HCT116 (cell line): ENCODE measurements at regions not wholly inside any gene's neighbourhood (a gene's known extent, or its start where the extent isn't known, plus 50 kb on each side); places are given as distances from the start of the nearest gene placed in this dataset.

Source experiments
- ATAC-seq: fragments of 200-7000 bp; cut with Tn5 transposase; 2 replicates; pipeline ENCODE4 v1.9.1; 2020; ENCODE audit warnings: mild to moderate bottlenecking, moderate library complexity
- BruUV-seq: library from RNA; stranded (reverse); fragments of 400-500 nt; replicated peaks from 2 replicates; lab custom pipeline; 2021; lab: Mats Ljungman, UMichigan
- CTCF ChIA-PET: fragments of 300-600 bp; sonication (Branson Sonifier 250); formaldehyde crosslinking; loops from one replicate; lab custom pipeline; 2021; ENCODE audit warnings: antibody characterized with exemption; lab: Charles Lee
- POLR2A ChIA-PET: fragments of 300-600, 350-600 bp; sonication (Branson Sonifier 250); formaldehyde crosslinking; loops from one replicate; lab custom pipeline; 2021; ENCODE audit warnings: antibody characterized with exemption; lab: Charles Lee
- RAD21 ChIA-PET, 2 experiments: fragments of 300-600 bp; sonication (Branson Sonifier 250); formaldehyde crosslinking; loops; one replicate each; lab custom pipeline; 2023; ENCODE audit warnings: low total read pairs in 2 of 2; ENCODE audit not compliant: uncharacterized antibody in 2 of 2, unreplicated experiment in 2 of 2, low non-redundant PET in 1 of 2; lab: Charles Lee
- DNase-seq: peaks from one replicate; pipeline ENCODE4 v3.0.0-alpha.2; 2010; ENCODE audit warnings: low read depth, low spot score
- H2AFZ ChIP-seq: fragments of 200-600 bp; shearing (Covaris generic), sonication (generic); 2 replicates; pipeline ENCODE4 v1.6.1; 2017; ENCODE audit warnings: low read depth, mixed run types, mixed read lengths, antibody characterized with exemption, low read length; ENCODE audit not compliant: poor library complexity, severe bottlenecking
- H3K27ac ChIP-seq: 2 replicates; pipeline ENCODE4 v1.5.1; 2012; ENCODE audit warnings: low read depth, low read length
- H3K27me3 ChIP-seq: fragments of 200-600 bp; sonication (generic); 2 replicates; pipeline ENCODE4 v1.6.1; 2016; ENCODE audit warnings: mixed run types, low read length, mixed read lengths; ENCODE audit not compliant: insufficient read depth
- H3K36me3 ChIP-seq, 2 experiments: fragments of 200-500 bp in 1 of 2; fragments of 200-600 bp in 1 of 2; sonication (Bioruptor generic) in 1 of 2; sonication (generic) in 1 of 2; 2 replicates each; pipeline versions ENCODE4 v1.5.1 to v1.6.1; 2014 to 2016; ENCODE audit warnings: low read length in 2 of 2, inconsistent platforms in 1 of 2, mixed read lengths in 1 of 2, mixed run types in 1 of 2; ENCODE audit not compliant: insufficient read depth in 2 of 2, control insufficient read depth in 1 of 2
- H3K4me1 ChIP-seq, 2 experiments: fragments of 200-600 bp in 1 of 2; sonication (generic) in 1 of 2; 2 replicates each; pipeline versions ENCODE4 v1.5.1 to v1.6.1; 2012 to 2017; ENCODE audit warnings: low read length in 2 of 2, inconsistent platforms in 1 of 2, mild to moderate bottlenecking in 1 of 2, mixed read lengths in 1 of 2, mixed run types in 1 of 2, moderate library complexity in 1 of 2; ENCODE audit not compliant: insufficient read depth in 2 of 2, control insufficient read depth in 1 of 2
- H3K4me2 ChIP-seq: fragments of 200-600 bp; sonication (generic); 2 replicates; pipeline ENCODE4 v1.6.1; 2017; ENCODE audit warnings: mixed run types, low read length, mixed read lengths
- H3K4me3 ChIP-seq, 2 experiments: fragments of 200-600 bp in 1 of 2; sonication (generic) in 1 of 2; replicated peaks in 1 of 2; 2 replicates each; pipeline ENCODE4 v1.5.1; 2011 to 2016; ENCODE audit warnings: low read length in 2 of 2, control low read depth in 1 of 2, low read depth in 1 of 2, mild to moderate bottlenecking in 1 of 2, mixed read lengths in 1 of 2, mixed run types in 1 of 2
- H3K79me2 ChIP-seq: fragments of 200-600 bp; sonication (generic); 2 replicates; pipeline ENCODE4 v1.6.1; 2017; ENCODE audit warnings: mild to moderate bottlenecking, mixed run types, low read length, moderate library complexity, mixed read lengths; ENCODE audit not compliant: insufficient read depth
- H3K9ac ChIP-seq: fragments of 200-600 bp; sonication (generic); 2 replicates; pipeline ENCODE4 v1.6.1; 2016; ENCODE audit warnings: low read length, mixed read lengths
- H3K9me2 ChIP-seq: fragments of 200-600 bp; sonication (generic), shearing (Covaris generic); 2 replicates; pipeline ENCODE4 v1.6.1; 2017; ENCODE audit warnings: mixed run types, mild to moderate bottlenecking, moderate library complexity; ENCODE audit not compliant: insufficient read depth
- H3K9me3 ChIP-seq, 2 experiments: fragments of 200-500 bp in 1 of 2; fragments of 200-600 bp in 1 of 2; sonication (Bioruptor generic) in 1 of 2; sonication (generic) in 1 of 2; 2 replicates each; pipeline ENCODE4 v1.6.1; 2014 to 2017; ENCODE audit warnings: low read length in 2 of 2, mixed read lengths in 2 of 2, inconsistent platforms in 1 of 2, low read depth in 1 of 2, mild to moderate bottlenecking in 1 of 2, mixed run types in 1 of 2, moderate library complexity in 1 of 2; ENCODE audit not compliant: control insufficient read depth in 1 of 2, insufficient read depth in 1 of 2
- H4K20me1 ChIP-seq: fragments of 200-600 bp; sonication (generic), shearing (Covaris generic); 2 replicates; pipeline ENCODE4 v1.6.1; 2017; ENCODE audit warnings: mixed run types, mild to moderate bottlenecking, moderate library complexity; ENCODE audit not compliant: insufficient read depth
- CBX3 ChIP-seq: IDR thresholded peaks from 2 replicates; pipeline ENCODE4 v1.6.1; 2012; ENCODE audit warnings: low read depth
- CEBPB ChIP-seq: IDR thresholded peaks from 2 replicates; pipeline ENCODE4 v1.6.1; 2012; ENCODE audit warnings: low read depth
- EGR1 ChIP-seq: IDR thresholded peaks from 2 replicates; pipeline ENCODE4 v1.6.1; 2012; ENCODE audit warnings: low read depth
- ELF1 ChIP-seq: IDR thresholded peaks from 2 replicates; pipeline ENCODE4 v1.6.1; 2012; ENCODE audit warnings: low read depth, borderline replicate concordance
- EZH2 ChIP-seq: fragments of 200-600 bp; sonication (generic); IDR thresholded peaks from 2 replicates; pipeline ENCODE4 v1.6.1; 2017; ENCODE audit warnings: antibody characterized with exemption, mixed run types
- EZH2phosphoT487 ChIP-seq: fragments of 200-600 bp; IDR thresholded peaks from 2 replicates; pipeline ENCODE4 v1.6.1; 2018; ENCODE audit warnings: antibody characterized with exemption, borderline replicate concordance
- FOSL1 ChIP-seq: IDR thresholded peaks from 2 replicates; pipeline ENCODE4 v1.6.1; 2012; ENCODE audit warnings: low read depth
- JUND ChIP-seq: IDR thresholded peaks from 2 replicates; pipeline ENCODE4 v1.6.1; 2012
- POLR2A ChIP-seq: IDR thresholded peaks from 2 replicates; pipeline ENCODE4 v1.7.0; 2011; ENCODE audit warnings: borderline replicate concordance; ENCODE audit not compliant: insufficient read depth, insufficient read length; ENCODE audit errors: extremely low read depth
- RAD21 ChIP-seq: IDR thresholded peaks from 2 replicates; pipeline ENCODE4 v1.6.1; 2012; ENCODE audit warnings: low read depth, mild to moderate bottlenecking
- SIN3A ChIP-seq: IDR thresholded peaks from 2 replicates; pipeline ENCODE4 v1.6.1; 2012; ENCODE audit warnings: low read depth
- SP1 ChIP-seq: IDR thresholded peaks from 2 replicates; pipeline ENCODE4 v1.6.1; 2012; ENCODE audit warnings: low read depth
- SRF ChIP-seq: IDR thresholded peaks from 2 replicates; pipeline ENCODE4 v1.6.1; 2012; ENCODE audit warnings: low read depth
- ZFX ChIP-seq: fragments of 450-650 bp; IDR thresholded peaks from 2 replicates; pipeline ENCODE4 v1.6.1; 2017
- ZNF274 ChIP-seq: fragments of 200-500 bp; sonication (Bioruptor generic); IDR thresholded peaks from 2 replicates; pipeline ENCODE4 v1.6.1; 2014; ENCODE audit warnings: mild to moderate bottlenecking, low read depth, low read length, inconsistent platforms
- intact Hi-C: fragments of 100-400 bp; cut with micrococcal nuclease; formaldehyde crosslinking; loops from 2 replicates; pipeline ENCODE4 v1.10.0; 2022
- TF ChIP-seq, protein P1 (sequence below): IDR thresholded peaks from 2 replicates; pipeline ENCODE4 v1.6.1; 2012
- TF ChIP-seq, protein P2 (sequence below): IDR thresholded peaks from 2 replicates; pipeline ENCODE4 v1.6.1; 2012

DNA sequence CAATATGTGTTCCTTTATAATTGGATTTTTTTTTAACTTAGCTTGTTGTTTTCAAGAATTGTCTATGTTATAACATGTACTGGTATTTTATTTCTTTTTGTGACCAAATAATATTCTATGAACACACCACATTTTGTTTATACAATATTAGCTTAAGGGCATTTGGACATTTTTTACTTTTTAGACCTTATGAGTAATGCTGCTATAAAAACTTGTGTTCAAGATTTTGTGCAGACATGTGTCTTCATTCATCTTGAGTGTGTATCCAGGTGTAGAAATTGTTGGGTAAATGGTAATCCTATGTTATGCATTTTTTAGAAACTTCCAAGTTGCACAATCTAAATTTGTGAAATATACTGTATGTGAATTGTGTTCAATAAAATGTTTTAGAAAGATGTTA, 936.7 kb downstream of the CCSER2 start:
- Histone ChIP-seq H3K9ac (no peak overlapping the region), H3K27ac (no peak overlapping the region), H3K4me3 (no peak overlapping the region), H3K4me2 (no peak overlapping the region), H3K9me2 (no peaks in the 10 kb centered on the region), H3K4me1 (no peaks in the 10 kb centered on the region), H3K36me3 (no peaks in the 10 kb centered on the region)
- no peak for ATAC-seq
- intact Hi-C loops: no loop called here
- no peak for TF ChIP-seq SIN3A
- TF ChIP-seq ELF1: no peak
- TF ChIP-seq CEBPB: no peak
- no peak for TF ChIP-seq EZH2
- no peak for TF ChIP-seq JUND
- no peak for TF ChIP-seq FOSL1
- TF ChIP-seq, protein P1, sequence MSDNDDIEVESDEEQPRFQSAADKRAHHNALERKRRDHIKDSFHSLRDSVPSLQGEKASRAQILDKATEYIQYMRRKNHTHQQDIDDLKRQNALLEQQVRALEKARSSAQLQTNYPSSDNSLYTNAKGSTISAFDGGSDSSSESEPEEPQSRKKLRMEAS: no peak
- TF ChIP-seq ZNF274: no peak
- TF ChIP-seq EZH2phosphoT487: no peak
- no peak for TF ChIP-seq EGR1
- no peak for TF ChIP-seq SRF
- no peak for TF ChIP-seq SP1
- TF ChIP-seq, all 23 proteins: peak for 0
- ChIA-PET CTCF (no interaction called here), RAD21 (no interaction called here), POLR2A (no interaction called here)
- no TSS peak for BruUV-seq
- H2AFZ ChIP-seq: no peak overlapping the region
- H3K79me2 ChIP-seq: no peaks in the 10 kb centered on the region
- DNase-seq: no peak
- H4K20me1 ChIP-seq: no peaks in the 10 kb centered on the region
- H3K27me3 ChIP-seq: no peaks in the 10 kb centered on the region
- no peaks in the 10 kb centered on the region for H3K9me3 ChIP-seq

GRCh38 chr10:85266808-85267207, 938.4 kb downstream of the CCSER2 start:
- Histone ChIP-seq H2AFZ (no peak overlapping the region), H3K36me3 (no peaks in the 10 kb centered on the region), H3K79me2 (no peaks in the 10 kb centered on the region), H3K9me2 (no peaks in the 10 kb centered on the region), H3K27ac (no peak overlapping the region), H3K4me1 (no peaks in the 10 kb centered on the region), H4K20me1 (no peaks in the 10 kb centered on the region), H3K4me2 (no peak overlapping the region), H3K4me3 (no peak overlapping the region), H3K27me3 (no peaks in the 10 kb centered on the region), H3K9me3 (no peaks in the 10 kb centered on the region), H3K9ac (no peak overlapping the region)
- ChIA-PET CTCF (no interaction called here), POLR2A (no interaction called here), RAD21 (no interaction called here)
- intact Hi-C loops: no loop called here
- DNase-seq (no peak), ATAC-seq (no peak)
- no TSS peak for BruUV-seq
- TF ChIP-seq ELF1: no peak
- no peak for TF ChIP-seq POLR2A
- TF ChIP-seq, protein P2, sequence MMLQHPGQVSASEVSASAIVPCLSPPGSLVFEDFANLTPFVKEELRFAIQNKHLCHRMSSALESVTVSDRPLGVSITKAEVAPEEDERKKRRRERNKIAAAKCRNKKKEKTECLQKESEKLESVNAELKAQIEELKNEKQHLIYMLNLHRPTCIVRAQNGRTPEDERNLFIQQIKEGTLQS: no peak
- TF ChIP-seq SRF: no peak
- TF ChIP-seq RAD21: no peak
- TF ChIP-seq SIN3A: no peak
- TF ChIP-seq CBX3: no peak
- TF ChIP-seq JUND: no peak
- no peak for TF ChIP-seq ZNF274
- no peak for TF ChIP-seq ZFX
